G401 (cell line): ENCODE measurements at regions not wholly inside any gene's neighbourhood (a gene's known extent, or its start where the extent isn't known, plus 50 kb on each side); places are given as distances from the start of the nearest gene placed in this dataset.
A peak's percentile ranks its signal among the peaks of the same experiment; 100 is the strongest.

Experiments
- DNase-seq: peaks from one replicate; pipeline ENCODE4 v3.0.0-alpha.2; 2015; ENCODE audit warnings: low spot score
- in situ Hi-C: cut with HindIII; loops from 2 replicates; pipeline ENCODE4 v1.10.0; 2016; ENCODE audit warnings: low sequenced_read_pairs, mixed read lengths

GRCh38 chr5:108653201-108653600 lies 94.5 kb upstream of the FER start:
- no peak for DNase-seq
- in situ Hi-C loops, result no loop called here

GRCh38 chr5:108650997-108651396 lies 96.7 kb upstream of the FER start:
- in situ Hi-C loops, result no loop called here
- DNase-seq, result no peak

GRCh38 chr5:108649646-108650045 lies 98.1 kb upstream of the FER start:
- in situ Hi-C loops, result no loop called here
- DNase-seq, result no peak

- no peak for DNase-seq
- in situ Hi-C loops, result no loop called here
Observed at GRCh38 chr5:108649106-108649505, 98.6 kb upstream of the FER start.

GRCh38 chr5:108642170-108642906 lies 105.4 kb upstream of the FER start:
- in situ Hi-C loops, result no loop called here
- peak; percentile 63 for DNase-seq

GRCh38 chr5:108641596-108641995 lies 106.1 kb upstream of the FER start:
- no peak for DNase-seq
- in situ Hi-C loops, result no loop called here

- in situ Hi-C loops, result no loop called here
- DNase-seq, result no peak
Observed at GRCh38 chr5:108639366-108639765, 108.3 kb upstream of the FER start.

- DNase-seq, result no peak
- in situ Hi-C loops, result no loop called here
Observed at GRCh38 chr5:108638021-108638420, 109.7 kb upstream of the FER start.

GRCh38 chr5:108637134-108637533 lies 110.6 kb upstream of the FER start:
- DNase-seq, result no peak
- in situ Hi-C loops, result no loop called here

- no peak for DNase-seq
- in situ Hi-C loops, result no loop called here
Observed at GRCh38 chr5:108636135-108636853, 111.4 kb upstream of the FER start.

- in situ Hi-C loops, result no loop called here
- DNase-seq, result no peak
Observed at GRCh38 chr5:108634617-108635288, 112.9 kb upstream of the FER start.

- in situ Hi-C loops, result no loop called here
- no peak for DNase-seq
Observed at GRCh38 chr5:108634010-108634616, 113.6 kb upstream of the FER start.

GRCh38 chr5:108629779-108630528 lies 117.7 kb upstream of the FER start:
- in situ Hi-C loops, result no loop called here

GRCh38 chr5:108625654-108626053 lies 122.0 kb upstream of the FER start:
- DNase-seq, result no peak
- in situ Hi-C loops, result no loop called here

More at GRCh38 chr5:108629779-108630528, 117.7 kb upstream of the FER start:
- DNase-seq, result no peak

GRCh38 chr5:108623826-108624225 lies 123.9 kb upstream of the FER start:
- no peak for DNase-seq
- in situ Hi-C loops, result no loop called here

GRCh38 chr5:108620516-108620915 lies 127.2 kb upstream of the FER start:
- in situ Hi-C loops, result no loop called here

GRCh38 chr5:108619815-108620214 lies 127.9 kb upstream of the FER start:
- DNase-seq, result no peak
- in situ Hi-C loops, result no loop called here

More at GRCh38 chr5:108620516-108620915, 127.2 kb upstream of the FER start:
- no peak for DNase-seq

GRCh38 chr5:108617467-108618435 lies 129.9 kb upstream of the FER start:
- DNase-seq, result no peak
- in situ Hi-C loops, result no loop called here
